Osteocyte (in vitro differentiated cells): ENCODE measurements at regions not wholly inside any gene's neighbourhood (a gene's known extent, or its start where the extent isn't known, plus 50 kb on each side); places are given as distances from the start of the nearest gene placed in this dataset.
"Not testable (repeated sequence)": the region's sequence is repeated elsewhere in the genome, so short reads cannot be mapped to it uniquely, and the experiment has no call there.

ENCODE experiments used
- DNase-seq: peaks from one replicate; pipeline ENCODE4 v3.0.0; 2021; ENCODE audit warnings: mixed read lengths; ENCODE audit not compliant: unreplicated experiment; ENCODE audit errors: extremely low spot score
- H3K27ac Mint-ChIP-seq: one replicate; pipeline ENCODE4 v1.8.0; 2021; ENCODE audit warnings: mild to moderate bottlenecking, mixed read lengths; ENCODE audit not compliant: unreplicated experiment
- H3K27me3 Mint-ChIP-seq: one replicate; pipeline ENCODE4 v1.8.0; 2021; ENCODE audit warnings: mixed read lengths; ENCODE audit not compliant: unreplicated experiment
- H3K36me3 Mint-ChIP-seq: one replicate; pipeline ENCODE4 v1.8.0; 2021; ENCODE audit warnings: mixed read lengths; ENCODE audit not compliant: unreplicated experiment
- H3K4me1 Mint-ChIP-seq: one replicate; pipeline ENCODE4 v1.8.0; 2021; ENCODE audit warnings: mixed read lengths; ENCODE audit not compliant: unreplicated experiment
- H3K4me3 Mint-ChIP-seq: one replicate; pipeline ENCODE4 v1.8.0; 2021; ENCODE audit warnings: mild to moderate bottlenecking, moderate library complexity, mixed read lengths; ENCODE audit not compliant: unreplicated experiment
- H3K9me3 Mint-ChIP-seq: one replicate; pipeline ENCODE4 v1.8.0; 2021; ENCODE audit warnings: mixed read lengths; ENCODE audit not compliant: unreplicated experiment

DNA sequence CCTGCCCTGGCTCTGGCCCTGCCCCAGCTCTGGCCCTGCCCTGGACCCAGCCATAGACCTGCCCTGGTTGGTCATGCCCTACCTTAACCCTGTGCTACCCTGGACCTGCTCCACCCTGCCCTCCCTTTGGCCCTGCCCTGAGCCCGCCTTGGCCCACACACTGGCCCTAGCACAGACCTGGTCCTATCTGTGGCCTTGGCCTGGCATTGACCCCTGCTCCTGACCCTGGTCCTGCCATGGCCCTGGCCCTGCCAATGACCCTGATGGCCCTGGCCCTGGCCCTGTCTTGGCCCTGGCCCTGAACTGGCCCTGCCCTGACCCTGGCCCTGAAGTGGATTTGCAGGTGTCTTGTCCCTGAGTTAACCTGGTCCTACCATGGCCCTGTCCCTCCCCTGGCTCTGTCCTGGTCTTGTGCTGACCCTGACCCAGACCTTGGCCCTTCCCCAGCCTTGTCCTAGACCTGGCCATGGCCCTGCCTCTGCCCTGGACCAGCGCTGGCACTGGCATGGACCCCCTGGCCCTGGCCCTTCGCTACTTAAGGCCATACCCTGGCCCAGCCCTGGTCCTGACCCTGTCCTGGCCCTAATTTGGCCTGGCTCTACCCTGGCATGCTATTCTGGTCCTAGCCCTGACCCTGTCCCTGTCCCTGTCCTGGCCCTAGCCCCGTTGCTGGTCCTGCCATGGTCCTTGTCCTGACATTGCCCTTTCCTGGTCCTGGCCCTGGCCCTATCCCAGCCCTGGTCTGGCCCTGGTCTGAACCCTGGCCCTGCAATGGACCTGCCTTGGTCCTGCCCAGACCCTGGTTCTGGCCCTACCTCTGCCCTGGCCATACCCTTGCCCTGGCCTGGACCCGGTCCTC lies 253.7 kb downstream of the TP53TG3F start:
- H3K27me3 Mint-ChIP-seq, H3K9me3 Mint-ChIP-seq, H3K27ac Mint-ChIP-seq, H3K4me1 Mint-ChIP-seq, H3K4me3 Mint-ChIP-seq, DNase-seq, H3K36me3 Mint-ChIP-seq: not testable (repeated sequence)

GRCh38 chr16:33713710-33714538 lies 254.5 kb downstream of the TP53TG3F start:
- DNase-seq, H3K4me1 Mint-ChIP-seq, H3K9me3 Mint-ChIP-seq, H3K27ac Mint-ChIP-seq, H3K4me3 Mint-ChIP-seq, H3K36me3 Mint-ChIP-seq, H3K27me3 Mint-ChIP-seq: not testable (repeated sequence)

GRCh38 chr16:33731167-33731566 lies 271.8 kb downstream of the TP53TG3F start:
- H3K27ac Mint-ChIP-seq, DNase-seq, H3K36me3 Mint-ChIP-seq, H3K27me3 Mint-ChIP-seq, H3K9me3 Mint-ChIP-seq, H3K4me1 Mint-ChIP-seq, H3K4me3 Mint-ChIP-seq: not testable (repeated sequence)

- H3K27me3 Mint-ChIP-seq, H3K27ac Mint-ChIP-seq, DNase-seq, H3K36me3 Mint-ChIP-seq, H3K9me3 Mint-ChIP-seq, H3K4me1 Mint-ChIP-seq, H3K4me3 Mint-ChIP-seq: not testable (repeated sequence)
Measured at GRCh38 chr16:33734650-33735049, 275.2 kb downstream of the TP53TG3F start.

GRCh38 chr16:33766869-33767765 lies 307.7 kb downstream of the TP53TG3F start:
- not testable (repeated sequence) for H3K27ac Mint-ChIP-seq, H3K36me3 Mint-ChIP-seq, H3K27me3 Mint-ChIP-seq, H3K4me1 Mint-ChIP-seq, DNase-seq, H3K4me3 Mint-ChIP-seq, H3K9me3 Mint-ChIP-seq

GRCh38 chr16:33768710-33769109 lies 309.3 kb downstream of the TP53TG3F start:
- not testable (repeated sequence) for H3K27ac Mint-ChIP-seq, H3K4me1 Mint-ChIP-seq, H3K4me3 Mint-ChIP-seq, H3K9me3 Mint-ChIP-seq, H3K36me3 Mint-ChIP-seq, DNase-seq, H3K27me3 Mint-ChIP-seq

DNA sequence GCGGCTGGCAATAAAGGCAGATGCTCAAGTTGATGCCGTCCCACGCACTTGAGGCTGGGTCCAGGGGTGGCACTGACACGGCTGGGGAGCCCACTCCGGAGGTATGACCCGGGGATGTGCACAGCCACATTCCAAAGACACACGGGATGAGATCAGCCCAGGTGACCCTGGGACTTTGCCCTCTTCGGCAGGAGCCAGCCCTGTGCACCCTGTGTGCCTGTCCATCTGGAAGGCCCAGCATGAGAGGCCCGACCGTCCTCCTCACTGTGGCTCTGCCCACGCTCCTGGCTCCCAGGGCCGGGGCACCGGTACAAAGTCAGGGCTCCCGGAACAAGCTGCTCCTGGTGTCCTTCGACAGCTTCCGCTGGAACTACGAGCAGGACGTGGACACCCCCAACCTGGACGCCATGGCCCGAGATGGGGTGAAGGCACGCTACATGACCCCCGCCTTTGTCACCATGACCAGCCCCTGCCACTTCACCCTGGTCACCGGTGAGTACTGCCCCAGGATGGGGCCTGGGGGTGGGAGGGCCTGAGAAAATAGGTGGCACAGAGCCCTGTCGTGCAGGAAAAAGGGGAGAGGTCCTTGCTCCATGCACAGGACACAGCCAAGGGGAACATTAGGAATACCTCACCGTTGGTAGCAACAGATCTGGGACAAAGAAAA lies 309.9 kb downstream of the TP53TG3F start:
- H3K4me3 Mint-ChIP-seq, H3K27me3 Mint-ChIP-seq, H3K36me3 Mint-ChIP-seq, H3K9me3 Mint-ChIP-seq, H3K4me1 Mint-ChIP-seq, DNase-seq, H3K27ac Mint-ChIP-seq: not testable (repeated sequence)

- H3K27me3 Mint-ChIP-seq, H3K27ac Mint-ChIP-seq, DNase-seq, H3K4me3 Mint-ChIP-seq, H3K4me1 Mint-ChIP-seq, H3K36me3 Mint-ChIP-seq: not testable (repeated sequence)
- H3K9me3 Mint-ChIP-seq: peaks cover 12% of the 10 kb centered on the region
Measured at GRCh38 chr16:33770478-33770877, 311.1 kb downstream of the TP53TG3F start.

- not testable (repeated sequence) for H3K36me3 Mint-ChIP-seq, DNase-seq, H3K4me1 Mint-ChIP-seq, H3K27me3 Mint-ChIP-seq, H3K27ac Mint-ChIP-seq, H3K4me3 Mint-ChIP-seq
- peaks cover 12% of the 10 kb centered on the region for H3K9me3 Mint-ChIP-seq
Measured at GRCh38 chr16:33771211-33771610, 311.8 kb downstream of the TP53TG3F start.

DNA sequence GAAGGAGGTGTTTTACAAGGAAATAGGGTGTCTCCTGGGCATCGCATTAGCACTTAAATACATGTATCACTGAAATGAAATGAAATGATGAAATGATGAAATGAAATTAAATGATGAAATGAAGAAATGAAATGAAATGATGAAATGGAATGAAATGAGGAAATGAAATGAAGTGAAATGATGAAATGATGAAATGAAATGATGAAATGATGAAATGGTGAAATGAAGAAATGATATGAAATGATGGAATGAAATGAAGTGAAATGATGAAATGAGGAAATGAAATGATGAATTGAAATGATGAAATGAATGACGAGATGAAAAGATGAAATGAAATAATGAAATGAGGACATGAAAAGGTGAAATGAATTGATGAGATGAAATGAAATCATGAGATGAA lies 314.6 kb downstream of the TP53TG3F start:
- H3K4me1 Mint-ChIP-seq, DNase-seq, H3K4me3 Mint-ChIP-seq, H3K27me3 Mint-ChIP-seq, H3K36me3 Mint-ChIP-seq, H3K27ac Mint-ChIP-seq: not testable (repeated sequence)
- peaks cover 15% of the 10 kb centered on the region for H3K9me3 Mint-ChIP-seq

DNA sequence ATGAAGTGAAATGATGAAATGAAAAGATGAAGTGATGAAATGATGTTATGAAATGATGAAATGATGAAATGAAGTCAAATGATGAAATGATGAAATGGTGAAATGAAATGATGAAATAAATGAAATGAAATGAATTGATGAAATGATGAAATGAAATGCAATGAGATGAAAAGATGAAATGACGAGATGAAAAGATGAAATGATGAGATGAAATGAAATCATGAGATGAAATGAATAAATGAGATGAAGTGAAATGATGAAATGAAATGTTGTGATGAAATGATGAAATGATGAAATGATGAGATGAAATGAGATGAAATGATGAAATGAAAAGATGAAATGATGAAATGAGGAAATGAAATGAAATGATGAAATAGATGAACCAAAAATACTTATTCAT lies 315.3 kb downstream of the TP53TG3F start:
- H3K36me3 Mint-ChIP-seq: not testable (repeated sequence)

More for the DNA sequence above, 315.3 kb downstream of the TP53TG3F start:
- H3K9me3 Mint-ChIP-seq: peaks cover 15% of the 10 kb centered on the region
- DNase-seq, H3K27ac Mint-ChIP-seq, H3K4me1 Mint-ChIP-seq, H3K27me3 Mint-ChIP-seq, H3K4me3 Mint-ChIP-seq: not testable (repeated sequence)
